HG03060 (cell line): ENCODE measurements at regions not wholly inside any gene's neighbourhood (a gene's known extent, or its start where the extent isn't known, plus 50 kb on each side); places are given as distances from the start of the nearest gene placed in this dataset.

Experiments
- ATAC-seq: cut with Tn5 transposase; IDR thresholded peaks from one replicate; pipeline ENCODE4 v1.9.1; 2021; ENCODE audit warnings: low read depth, moderate number of reproducible peaks; ENCODE audit not compliant: unreplicated experiment

DNA sequence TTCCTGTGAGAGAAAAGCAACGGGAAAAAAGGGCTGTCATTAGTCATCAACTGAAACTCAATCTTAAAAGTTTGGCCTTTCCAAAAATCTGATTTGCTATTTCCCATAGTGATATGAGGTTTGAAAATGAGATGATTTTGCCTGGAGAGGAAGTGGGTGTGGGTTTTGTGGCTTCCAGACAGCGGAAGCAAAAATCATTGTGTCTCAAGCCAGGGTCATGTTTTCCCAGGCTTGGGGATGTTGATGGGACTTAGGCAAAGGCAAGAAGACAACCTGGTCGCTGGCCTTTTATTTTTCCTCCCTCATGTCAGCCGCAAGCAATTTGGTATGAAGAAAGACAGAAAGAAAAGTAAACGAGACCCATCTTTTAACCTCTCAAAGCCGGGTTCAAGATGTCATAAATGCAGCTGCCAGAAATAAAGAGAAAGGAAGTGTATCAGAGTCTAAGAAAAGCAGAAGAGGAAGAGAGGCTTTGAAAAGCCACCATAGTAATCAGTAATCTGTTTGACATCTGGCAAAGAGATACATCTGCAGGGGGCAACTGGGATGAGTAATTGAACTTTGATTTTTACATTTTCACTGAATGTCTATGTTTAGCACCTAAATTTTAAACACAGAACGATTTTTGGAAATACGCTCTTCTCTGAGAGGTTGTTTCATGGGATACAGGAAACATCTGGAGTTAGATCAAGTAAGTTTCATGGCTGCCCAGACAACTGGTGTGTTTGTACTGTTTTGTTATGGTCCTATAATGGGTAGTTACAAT, 521.6 kb upstream of the SLIT2 start:
- ATAC-seq = no peak

DNA sequence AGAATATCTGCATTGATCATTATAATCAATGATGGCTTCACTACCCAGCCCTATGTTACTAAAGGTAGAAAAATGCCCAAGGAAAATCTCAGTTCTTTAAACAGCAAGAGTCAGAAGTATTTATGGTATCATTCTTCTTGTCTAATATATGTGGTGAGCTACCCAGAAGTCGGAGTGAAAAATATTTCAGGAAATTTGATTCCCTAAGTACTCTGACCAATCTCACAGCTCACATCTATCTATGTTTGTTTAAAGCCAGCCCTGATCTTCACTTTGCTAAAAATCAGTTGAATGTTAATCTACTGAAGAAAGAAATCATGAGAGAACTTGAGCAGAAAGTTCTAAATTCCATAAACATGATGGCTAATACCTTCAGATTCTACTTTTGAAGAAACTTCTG, 522.9 kb upstream of the SLIT2 start:
- ATAC-seq = no peak

DNA sequence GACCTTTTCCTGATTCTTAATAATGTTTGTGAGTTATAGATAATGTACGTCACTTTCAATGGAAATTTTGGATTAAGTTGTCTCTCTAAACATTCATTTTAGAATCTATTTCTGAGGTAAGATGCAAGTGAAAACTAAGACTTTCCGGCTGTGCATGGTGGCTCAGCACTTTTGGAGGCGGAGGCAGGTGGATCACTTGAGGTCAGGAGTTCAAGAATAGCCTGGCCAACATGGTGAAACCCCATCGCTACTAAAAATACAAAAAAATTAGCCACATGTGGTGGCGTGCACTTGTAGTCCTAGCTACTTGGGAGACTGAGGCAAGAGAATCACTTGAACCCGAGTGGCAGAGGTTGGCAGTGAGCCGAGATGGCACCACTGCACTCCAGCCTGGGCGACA, 524.6 kb upstream of the SLIT2 start:
- no peak for ATAC-seq

DNA sequence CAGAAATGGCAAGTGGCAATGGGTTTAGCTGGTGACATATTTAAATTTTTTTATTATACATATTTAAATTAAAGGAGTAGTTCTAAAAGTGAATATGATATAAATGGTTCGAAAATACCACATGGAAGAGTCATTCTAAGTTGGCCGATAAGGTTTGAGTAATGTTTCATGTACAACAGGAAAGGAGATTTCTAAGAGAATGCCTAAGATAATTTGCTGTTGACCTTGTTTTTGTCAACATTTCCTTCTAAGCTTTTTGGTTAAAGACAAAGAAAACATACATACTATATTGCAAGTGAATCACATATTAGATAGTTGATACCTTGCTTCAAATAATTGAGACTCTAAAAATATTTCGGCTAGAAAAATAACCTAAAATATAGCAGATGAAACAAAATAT, 526.6 kb upstream of the SLIT2 start:
- no peak for ATAC-seq

DNA sequence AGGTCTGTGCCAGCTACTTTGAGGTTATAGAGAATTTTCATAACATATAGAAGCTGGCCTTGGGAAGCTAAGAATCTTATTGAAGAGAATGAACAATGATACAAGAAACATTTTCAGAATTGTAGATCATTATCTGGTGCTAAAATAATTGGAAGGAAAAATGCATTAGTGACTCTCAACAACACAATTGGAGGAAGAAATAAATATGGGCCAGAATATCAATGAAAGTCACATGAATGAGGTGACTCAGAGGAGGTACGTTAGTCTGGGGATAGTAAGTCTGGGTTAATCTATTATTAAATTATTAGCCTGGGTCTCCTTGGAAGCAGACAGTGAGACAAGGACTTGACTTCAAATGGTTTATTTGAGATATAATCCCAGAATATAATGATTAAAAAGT, 529.3 kb upstream of the SLIT2 start:
- no peak for ATAC-seq

DNA sequence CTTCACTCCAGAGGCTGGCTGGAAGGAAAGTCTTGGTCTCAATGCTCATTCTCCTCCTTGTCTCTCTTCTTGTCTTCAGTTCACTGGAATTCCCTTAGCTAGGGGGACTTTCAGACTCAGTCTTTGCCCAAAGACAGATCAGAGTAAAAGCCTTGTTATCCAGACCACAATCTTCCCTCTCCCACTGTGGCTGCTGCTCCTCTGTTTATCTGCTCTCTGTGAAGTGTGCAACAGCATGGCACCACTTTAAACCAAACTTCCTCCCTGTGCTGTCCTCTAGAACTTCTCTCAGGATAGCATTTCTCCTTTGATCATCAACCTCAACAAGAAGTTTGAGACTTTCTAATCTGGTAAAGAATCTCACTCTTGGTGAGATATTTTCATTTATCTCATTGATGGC, 530.1 kb upstream of the SLIT2 start:
- ATAC-seq = no peak

DNA sequence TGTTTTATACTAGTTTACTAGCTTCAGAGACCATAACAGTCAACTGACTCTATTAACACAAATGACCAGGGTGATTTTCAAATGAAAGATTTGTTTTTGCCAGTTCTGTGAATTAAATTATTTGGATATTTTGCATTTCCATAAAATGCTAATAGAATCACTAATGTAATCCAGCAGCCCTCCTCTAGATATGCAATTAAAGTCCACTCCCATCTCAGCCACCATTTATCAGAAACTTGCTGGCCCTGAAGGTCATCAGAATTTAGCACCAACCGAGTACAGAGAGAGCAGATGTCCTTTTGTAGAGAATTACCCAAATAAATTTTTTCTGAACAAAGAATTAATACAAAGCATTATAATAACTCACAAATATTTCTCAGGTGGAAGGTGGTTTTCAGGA, 531.1 kb upstream of the SLIT2 start:
- no peak for ATAC-seq

DNA sequence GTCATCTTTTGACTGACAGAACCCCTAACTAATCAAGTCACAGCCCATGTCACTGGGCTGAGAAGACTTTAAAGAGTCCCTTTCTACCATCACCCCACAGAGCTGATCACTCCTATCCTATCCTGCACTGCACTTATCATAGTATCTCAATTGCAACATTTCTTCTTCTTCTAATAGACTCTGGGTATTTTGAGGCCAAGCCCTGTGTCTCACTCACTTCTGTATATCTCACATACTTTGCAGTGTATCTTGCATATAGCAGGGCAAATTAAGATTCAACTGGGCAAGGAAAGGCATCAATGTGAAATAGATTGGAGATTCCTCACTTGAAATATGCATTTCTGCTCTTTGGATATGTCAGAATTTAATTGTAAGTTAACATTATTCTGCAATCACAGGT, 531.5 kb upstream of the SLIT2 start:
- no peak for ATAC-seq

DNA sequence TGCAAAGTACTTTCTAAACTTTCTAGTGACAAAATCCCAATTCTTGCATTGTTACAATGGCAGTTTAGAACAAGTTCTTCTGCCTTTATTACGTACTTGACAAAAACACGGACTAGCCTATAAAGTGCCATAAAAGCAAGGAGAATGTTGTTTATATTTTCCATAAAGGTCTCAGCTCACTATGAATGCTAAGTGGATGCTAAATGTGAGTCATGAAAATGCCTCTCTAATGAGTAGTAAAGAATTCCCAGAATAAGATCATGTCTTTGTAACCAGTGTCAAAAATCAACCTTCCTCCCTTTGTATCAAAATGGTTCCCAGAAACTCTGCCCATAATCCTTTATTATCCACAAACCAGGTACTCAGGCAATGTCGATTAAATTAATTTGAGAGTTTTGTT, 539.8 kb upstream of the SLIT2 start:
- no peak for ATAC-seq

DNA sequence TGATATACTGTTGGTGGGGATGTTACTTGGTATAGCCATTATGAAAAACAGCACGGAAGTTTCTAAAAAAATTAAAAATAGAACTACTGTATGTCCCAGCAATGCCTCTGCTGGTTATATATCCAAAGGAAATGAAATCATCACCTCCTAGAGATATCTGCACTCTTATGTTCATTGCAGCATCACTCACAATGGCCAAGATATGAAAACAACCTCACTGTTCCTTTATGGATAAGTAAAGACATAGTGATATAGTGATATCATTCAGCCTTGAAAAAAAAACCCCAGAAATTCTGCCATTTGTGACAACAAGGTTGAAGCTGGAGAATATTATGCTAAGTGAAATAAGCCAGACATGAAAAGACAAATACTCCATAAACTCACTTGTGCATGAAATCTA, 543.8 kb upstream of the SLIT2 start:
- ATAC-seq = no peak

DNA sequence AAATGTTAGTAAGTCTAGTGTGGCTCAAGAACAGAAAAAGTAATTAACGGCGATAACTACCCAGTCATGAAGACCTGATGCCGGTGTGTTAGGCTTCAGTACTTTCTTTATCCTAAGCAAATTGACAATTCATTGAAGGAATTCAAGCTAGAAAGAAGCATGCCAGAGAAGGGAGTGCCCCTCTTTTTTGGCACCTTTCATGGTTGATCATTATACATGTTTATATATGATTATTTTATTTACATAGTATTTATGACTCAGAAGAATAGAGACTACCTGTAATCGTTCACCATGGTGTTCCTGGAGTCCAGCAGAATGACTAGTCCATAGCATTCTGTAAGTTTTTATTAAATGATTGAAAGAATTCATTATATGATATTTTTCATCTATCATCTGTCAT, 548.3 kb upstream of the SLIT2 start:
- ATAC-seq = no peak

DNA sequence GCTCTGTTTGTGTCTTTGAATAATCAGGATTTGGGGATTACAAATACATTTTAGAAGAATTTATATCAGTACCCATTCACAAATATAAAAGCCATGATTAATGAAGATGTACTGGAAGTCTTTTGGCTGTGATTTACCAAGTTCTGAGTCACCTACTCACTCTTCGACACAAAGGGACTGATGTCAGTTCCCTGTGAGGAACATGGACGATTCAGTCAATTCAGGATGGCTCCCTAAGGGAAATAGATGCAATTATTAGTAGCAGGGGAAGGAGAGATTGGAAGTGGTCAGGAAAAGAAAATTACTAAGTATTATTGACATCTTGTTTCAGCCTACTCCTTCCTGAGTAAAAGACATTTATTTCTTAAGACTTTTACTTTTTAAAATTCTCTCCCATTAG, 550.7 kb upstream of the SLIT2 start:
- ATAC-seq = no peak

DNA sequence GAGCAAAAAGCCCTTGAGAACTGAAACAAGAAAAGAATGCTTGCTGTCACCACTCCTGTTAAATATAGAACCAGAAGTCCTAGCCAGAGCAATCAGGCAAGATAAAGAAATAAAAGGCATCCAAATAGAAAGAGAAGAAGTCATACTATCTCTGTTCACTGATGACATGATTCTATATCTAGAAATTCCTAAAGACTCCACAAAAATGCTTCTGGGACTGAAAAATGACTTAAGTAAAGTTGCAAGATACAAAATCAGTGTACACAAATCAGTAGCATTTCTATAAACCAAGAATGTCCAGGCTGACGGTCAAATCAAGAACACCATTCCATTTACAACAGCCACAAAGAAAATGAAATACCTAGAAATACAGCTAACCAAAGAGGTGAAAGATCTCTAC, 552.7 kb upstream of the SLIT2 start:
- ATAC-seq = no peak

DNA sequence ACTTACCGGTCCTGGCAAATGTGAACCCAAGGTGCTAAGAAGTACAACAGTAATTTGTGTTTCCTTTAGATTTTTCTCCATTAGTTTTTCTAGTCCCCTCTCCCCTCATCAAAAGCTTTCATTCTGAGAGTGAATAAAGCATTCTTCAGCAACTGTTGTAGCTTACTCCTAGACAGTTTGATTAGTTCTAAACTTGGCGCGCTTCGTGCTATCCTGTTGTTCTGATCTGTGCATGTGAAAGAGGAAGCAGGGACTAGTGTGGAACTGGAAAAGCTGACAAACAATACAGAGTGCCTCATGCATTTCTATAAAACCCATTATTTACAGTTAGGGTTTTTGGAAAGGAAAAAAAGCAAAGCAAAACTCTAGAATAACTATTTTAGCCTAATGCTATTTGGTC, 556.9 kb upstream of the SLIT2 start:
- ATAC-seq = no peak

DNA sequence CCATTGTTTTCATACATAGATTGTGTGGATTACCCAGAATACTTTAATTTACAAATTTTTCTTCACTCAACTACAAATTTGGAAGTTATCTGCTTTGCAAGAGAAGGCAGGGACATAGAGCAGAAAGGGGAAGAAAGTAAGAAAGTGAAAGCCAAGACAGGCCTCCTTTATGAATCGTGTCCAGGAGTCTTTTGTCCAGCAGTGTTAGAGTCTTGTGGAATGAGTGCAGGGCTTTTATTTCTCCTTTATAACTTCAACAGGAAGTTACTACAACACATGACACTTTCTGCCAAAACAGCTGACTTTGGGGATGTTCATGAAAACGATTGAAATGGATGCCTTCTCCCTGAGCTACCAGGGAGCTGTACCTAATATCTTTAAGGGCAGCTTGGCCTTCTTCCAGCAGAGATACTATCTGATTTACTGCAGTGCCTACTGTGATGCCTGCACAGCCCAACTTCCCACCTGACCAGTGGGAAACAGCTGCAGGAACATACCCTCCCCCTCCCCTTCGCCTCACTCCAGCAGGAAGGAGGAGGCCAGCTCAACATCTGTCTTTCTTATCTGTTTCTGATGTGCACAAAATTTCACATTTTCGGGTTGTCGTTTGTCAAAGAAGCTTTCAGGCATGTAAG, 557.7 kb upstream of the SLIT2 start:
- ATAC-seq = no peak

DNA sequence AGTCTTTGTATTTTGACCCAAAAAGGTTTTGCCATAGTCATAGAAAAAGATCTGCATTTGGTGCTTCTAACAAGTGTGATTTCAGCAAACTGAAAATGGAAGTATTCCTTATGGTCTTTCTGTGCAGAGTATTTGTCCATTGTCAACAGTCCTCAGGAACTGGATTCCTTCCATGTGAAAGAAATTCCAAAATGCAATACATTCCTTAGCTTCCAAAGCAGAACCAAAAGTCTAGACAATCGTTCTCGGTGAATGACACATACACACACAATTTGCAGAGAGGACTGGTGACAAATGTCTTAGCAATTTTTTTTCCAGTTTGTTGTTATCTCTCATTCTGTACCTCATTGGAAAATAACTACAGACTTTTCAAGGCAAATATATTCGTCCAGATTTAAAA, 562.2 kb upstream of the SLIT2 start:
- no peak for ATAC-seq

DNA sequence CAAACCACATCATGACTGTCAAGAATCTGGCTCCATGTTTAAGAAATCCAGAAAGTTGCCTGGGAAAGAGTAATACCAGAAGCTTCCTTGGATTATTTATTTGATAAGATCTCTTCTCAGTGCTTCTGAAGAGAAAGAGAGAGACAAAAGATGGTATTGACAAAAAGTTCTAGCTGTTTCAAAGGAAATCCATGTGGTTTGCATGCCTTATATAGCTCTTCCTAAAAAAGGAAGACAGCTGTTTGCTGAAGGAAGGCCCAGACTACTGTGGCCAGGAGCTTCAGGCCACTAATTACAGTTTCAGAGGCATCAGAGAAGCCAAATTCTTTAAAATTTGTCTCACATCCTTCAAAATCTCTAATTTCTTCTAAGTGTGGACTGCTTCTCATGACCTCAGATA, 565.2 kb upstream of the SLIT2 start:
- no peak for ATAC-seq

DNA sequence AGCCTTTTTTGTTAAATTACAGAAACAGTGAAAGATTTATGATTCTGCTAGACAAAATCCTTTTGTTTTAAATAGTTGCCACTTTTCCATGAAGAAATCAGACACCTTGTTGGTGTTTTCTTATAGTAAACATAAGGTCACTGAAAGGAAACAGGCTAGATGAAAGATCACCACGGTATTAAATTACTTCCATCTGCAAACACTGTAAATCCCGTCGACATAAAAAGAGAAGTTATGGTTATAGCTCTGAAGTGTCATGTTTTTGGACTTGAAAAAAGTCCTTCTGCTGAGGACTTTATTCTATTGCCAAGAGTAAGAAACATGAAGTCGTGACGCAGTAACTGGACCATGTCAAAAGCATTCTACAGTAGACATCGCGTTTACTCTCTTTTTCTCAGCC, 567.6 kb upstream of the SLIT2 start:
- no peak for ATAC-seq

DNA sequence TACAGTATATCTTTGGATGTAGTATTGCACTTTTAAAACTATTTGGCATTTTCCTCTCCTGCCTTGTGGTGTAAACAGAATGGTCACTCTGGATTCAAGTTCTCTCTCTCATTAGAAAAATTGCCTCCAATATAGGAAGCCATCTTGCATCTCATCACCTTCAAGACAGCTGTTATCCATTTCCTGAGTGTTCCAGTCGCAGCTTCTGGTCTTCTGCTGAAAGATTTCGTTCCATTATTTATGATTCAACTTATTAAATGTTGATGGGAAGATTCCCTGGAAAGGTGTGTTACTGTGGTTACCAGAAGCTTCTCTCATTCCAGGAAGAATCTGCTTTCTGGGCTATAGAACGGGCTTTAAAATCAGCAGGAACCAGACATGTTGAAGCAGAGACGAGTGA, 568.3 kb upstream of the SLIT2 start:
- no peak for ATAC-seq

DNA sequence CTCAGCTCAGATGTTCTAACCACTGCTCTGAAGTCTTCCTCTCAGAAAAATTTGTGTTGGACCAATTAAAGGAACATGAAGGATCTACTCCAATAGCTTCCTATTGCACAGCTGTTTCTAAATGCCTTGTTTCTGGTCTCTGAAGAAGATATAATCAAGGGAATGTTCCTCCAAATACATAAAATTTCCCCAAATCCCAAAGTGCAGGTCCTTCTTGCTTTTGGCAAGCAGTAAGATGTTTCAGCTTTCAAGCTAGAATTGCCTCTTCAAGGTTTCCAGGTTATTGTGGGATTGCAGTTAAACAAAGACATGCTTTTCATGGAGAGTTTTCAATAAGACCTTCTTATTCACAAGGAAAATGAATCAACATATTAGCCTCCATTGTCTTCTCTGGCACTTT, 574.5 kb upstream of the SLIT2 start:
- ATAC-seq = no peak

DNA sequence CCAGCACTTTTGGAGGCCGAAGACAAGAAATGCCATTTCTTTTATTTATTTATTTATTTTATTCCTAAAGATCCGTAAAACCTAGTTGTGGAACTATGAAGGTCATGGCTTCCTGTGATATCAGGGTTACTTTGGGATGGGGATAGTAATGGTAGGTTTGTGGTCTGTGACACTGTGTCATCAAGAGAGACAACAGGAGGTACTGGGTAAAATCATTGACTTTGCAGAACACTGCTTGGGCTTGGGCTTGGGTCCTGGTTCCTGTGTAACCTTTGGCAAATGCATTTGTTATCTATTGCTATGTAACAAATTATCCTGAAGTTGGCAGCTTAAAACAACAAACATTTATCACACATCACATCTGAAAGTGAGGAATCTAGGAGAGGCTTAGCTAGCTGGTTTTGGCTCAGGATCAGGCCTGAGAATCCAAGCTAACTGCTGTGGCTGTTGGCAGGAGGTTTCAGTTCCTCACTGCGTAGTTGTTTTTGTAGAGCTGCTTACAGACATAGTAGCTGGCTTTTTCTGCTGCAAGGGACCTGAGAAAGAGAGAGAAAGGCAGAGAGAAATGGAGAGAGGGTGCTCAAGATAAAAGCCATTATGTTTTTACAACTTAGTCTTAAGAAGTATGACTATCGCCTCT, 576.4 kb upstream of the SLIT2 start:
- ATAC-seq = no peak

DNA sequence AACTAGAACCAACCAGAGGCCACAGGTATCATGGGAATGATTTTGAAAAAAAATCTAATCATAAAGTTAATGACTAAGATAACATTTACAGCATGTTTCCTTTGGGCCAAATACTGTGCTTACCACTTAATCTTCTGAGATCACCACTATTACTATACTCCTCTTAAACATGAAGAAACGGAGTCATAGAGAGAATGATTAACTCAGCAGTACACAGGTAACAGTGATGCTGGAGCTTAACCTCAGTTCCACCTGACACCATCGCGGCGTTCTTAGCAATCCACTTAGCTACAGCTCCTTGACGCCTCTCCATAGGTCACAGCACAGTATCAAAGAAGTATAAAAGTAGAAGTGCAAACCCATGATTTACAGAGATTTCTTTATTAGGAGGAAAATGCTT, 592.6 kb upstream of the SLIT2 start:
- no peak for ATAC-seq
